GM23338 (cell line): ENCODE measurements at regions not wholly inside any gene's neighbourhood (a gene's known extent, or its start where the extent isn't known, plus 50 kb on each side); places are given as distances from the start of the nearest gene placed in this dataset.

Experiments used
- CTCF ChIP-seq, 2 experiments: fragments of 200-600 bp in 1 of 2; sonication (generic) in 1 of 2; conservative IDR thresholded peaks; 2 replicates each; pipeline versions ENCODE4 v1.5.1 to v1.6.1; 2016 to 2017; ENCODE audit warnings: antibody characterized with exemption in 2 of 2, low read depth in 2 of 2, mild to moderate bottlenecking in 2 of 2, moderate library complexity in 1 of 2
- EZH2 ChIP-seq: fragments of 200-600 bp; sonication (generic); IDR thresholded peaks from one replicate; pipeline ENCODE4 v1.8.0; 2017; ENCODE audit warnings: antibody characterized with exemption, mild to moderate bottlenecking, low read depth; ENCODE audit not compliant: unreplicated experiment
- EZH2phosphoT487 ChIP-seq: fragments of 200-600 bp; sonication (generic); IDR thresholded peaks from one replicate; pipeline ENCODE4 v1.8.1; 2018; ENCODE audit warnings: antibody characterized with exemption; ENCODE audit not compliant: unreplicated experiment
- POLR2AphosphoS5 ChIP-seq: IDR thresholded peaks from 2 replicates; pipeline ENCODE4 v1.6.1; 2016; ENCODE audit warnings: antibody characterized with exemption, low read depth
- ZNF114 ChIP-seq: fragments of 250-450 bp; sonication (Bioruptor Pico); IDR thresholded peaks from 2 replicates; pipeline ENCODE4 v1.5.0; 2020; ENCODE audit warnings: mild to moderate bottlenecking, moderate library complexity
- ZNF331 ChIP-seq: fragments of 250-450 bp; sonication (Bioruptor Pico); IDR thresholded peaks from 2 replicates; pipeline ENCODE4 v1.5.0; 2020; ENCODE audit warnings: low read depth, mild to moderate bottlenecking, moderate library complexity
- TF ChIP-seq, protein P1 (sequence below): IDR thresholded peaks from one replicate; pipeline ENCODE4 v1.6.1; 2018; ENCODE audit warnings: antibody characterized with exemption; ENCODE audit not compliant: unreplicated experiment

DNA sequence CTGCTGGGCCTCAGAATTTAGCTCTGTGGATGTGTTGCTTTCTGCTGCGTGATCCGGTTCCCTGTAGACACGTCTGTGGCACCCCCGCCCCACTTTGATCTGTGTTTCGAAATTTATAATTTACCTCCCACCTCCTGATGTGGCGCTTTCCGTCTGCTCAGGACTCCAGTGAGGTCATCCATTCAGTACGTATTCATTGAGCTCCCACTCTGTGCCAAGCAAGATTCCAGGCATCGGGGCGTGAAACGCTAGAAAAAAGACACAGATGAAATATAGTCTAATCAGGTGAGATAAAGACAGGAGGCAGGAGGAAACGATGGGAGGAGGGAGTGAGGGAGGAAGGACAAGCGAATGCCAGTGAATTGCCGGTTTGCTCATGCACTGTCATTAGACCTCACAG is 431.9 kb upstream of the SULF2 start:
- TF ChIP-seq EZH2phosphoT487 = no peak
- TF ChIP-seq POLR2AphosphoS5 = no peak
- no peak for TF ChIP-seq ZNF331
- TF ChIP-seq CTCF (conservative IDR thresholded peaks at IDR 0.05; ENCODE audit: low read depth in 2 of 2) = no peak
- TF ChIP-seq, protein P1, sequence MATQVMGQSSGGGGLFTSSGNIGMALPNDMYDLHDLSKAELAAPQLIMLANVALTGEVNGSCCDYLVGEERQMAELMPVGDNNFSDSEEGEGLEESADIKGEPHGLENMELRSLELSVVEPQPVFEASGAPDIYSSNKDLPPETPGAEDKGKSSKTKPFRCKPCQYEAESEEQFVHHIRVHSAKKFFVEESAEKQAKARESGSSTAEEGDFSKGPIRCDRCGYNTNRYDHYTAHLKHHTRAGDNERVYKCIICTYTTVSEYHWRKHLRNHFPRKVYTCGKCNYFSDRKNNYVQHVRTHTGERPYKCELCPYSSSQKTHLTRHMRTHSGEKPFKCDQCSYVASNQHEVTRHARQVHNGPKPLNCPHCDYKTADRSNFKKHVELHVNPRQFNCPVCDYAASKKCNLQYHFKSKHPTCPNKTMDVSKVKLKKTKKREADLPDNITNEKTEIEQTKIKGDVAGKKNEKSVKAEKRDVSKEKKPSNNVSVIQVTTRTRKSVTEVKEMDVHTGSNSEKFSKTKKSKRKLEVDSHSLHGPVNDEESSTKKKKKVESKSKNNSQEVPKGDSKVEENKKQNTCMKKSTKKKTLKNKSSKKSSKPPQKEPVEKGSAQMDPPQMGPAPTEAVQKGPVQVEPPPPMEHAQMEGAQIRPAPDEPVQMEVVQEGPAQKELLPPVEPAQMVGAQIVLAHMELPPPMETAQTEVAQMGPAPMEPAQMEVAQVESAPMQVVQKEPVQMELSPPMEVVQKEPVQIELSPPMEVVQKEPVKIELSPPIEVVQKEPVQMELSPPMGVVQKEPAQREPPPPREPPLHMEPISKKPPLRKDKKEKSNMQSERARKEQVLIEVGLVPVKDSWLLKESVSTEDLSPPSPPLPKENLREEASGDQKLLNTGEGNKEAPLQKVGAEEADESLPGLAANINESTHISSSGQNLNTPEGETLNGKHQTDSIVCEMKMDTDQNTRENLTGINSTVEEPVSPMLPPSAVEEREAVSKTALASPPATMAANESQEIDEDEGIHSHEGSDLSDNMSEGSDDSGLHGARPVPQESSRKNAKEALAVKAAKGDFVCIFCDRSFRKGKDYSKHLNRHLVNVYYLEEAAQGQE = no peak
- no peak for TF ChIP-seq EZH2
- no peak for TF ChIP-seq ZNF114
